Stomach (tissue), 8 donors: ENCODE measurements at regions not wholly inside any gene's neighbourhood (a gene's known extent, or its start where the extent isn't known, plus 50 kb on each side); places are given as distances from the start of the nearest gene placed in this dataset.

Experiments used
- DNase-seq, 2 donors: peaks; one replicate each; pipeline versions ENCODE4 v3.0.0 to v3.0.0-alpha.2; 2013 to 2019
- H3K27ac ChIP-seq, 5 donors: fragments of 200-600 bp in 4 of 5; sonication (generic) in 4 of 5; one replicate each; pipeline ENCODE4 v1.5.1; 2013 to 2019; ENCODE audit warnings: mild to moderate bottlenecking in 1 of 5, moderate library complexity in 1 of 5
- H3K27me3 ChIP-seq, 3 donors: fragments of 200-600 bp; sonication (generic); one replicate each; pipeline ENCODE4 v1.5.1; 2017 to 2019; ENCODE audit warnings: mixed run types in 1 of 3
- H3K36me3 ChIP-seq, 4 donors: fragments of 200-600 bp; sonication (generic); 1 replicate in 3 of 4; 2 replicates in 1 of 4; pipeline ENCODE4 v1.5.1; 2016 to 2019
- H3K4me1 ChIP-seq, 4 donors: fragments of 200-600 bp; sonication (generic); one replicate each; pipeline ENCODE4 v1.5.1; 2016 to 2019
- H3K4me3 ChIP-seq, 4 donors: fragments of 200-600 bp; sonication (generic) in 3 of 4; one replicate each; pipeline ENCODE4 v1.5.1; 2016 to 2019; ENCODE audit warnings: mild to moderate bottlenecking in 1 of 4
- H3K9me3 ChIP-seq, 4 donors: fragments of 200-600 bp; sonication (generic); one replicate each; pipeline ENCODE4 v1.5.1; 2016 to 2019
- EP300 ChIP-seq: sonication (generic); formaldehyde crosslinking; IDR thresholded peaks from one replicate; pipeline ENCODE4 v1.6.1; 2017; ENCODE audit warnings: antibody characterized with exemption
- POLR2A ChIP-seq, 4 donors: fragments of 450-650 bp; IDR thresholded peaks; one replicate each; pipeline ENCODE4 v1.6.1; 2016; ENCODE audit warnings: antibody characterized with exemption in 4 of 4, control low read depth in 2 of 4, mild to moderate bottlenecking in 1 of 4, moderate library complexity in 1 of 4
- POLR2AphosphoS5 ChIP-seq, 3 donors: sonication (generic); formaldehyde crosslinking; IDR thresholded peaks; one replicate each; pipeline ENCODE4 v1.6.1; 2016; ENCODE audit warnings: antibody characterized with exemption in 3 of 3
- WGBS, 5 donors: extraction: QIAGEN DNeasy Blood & Tissue Kit in 3 of 5; methylation state at CpG; one replicate each; pipeline versions ENCODE4 v1.1.5 to v1.1.7; 2013 to 2018; 5-methylcytosine and 5-hydroxymethylcytosine counted together
- intact Hi-C: fragments of 100-400 bp; cut with DNase I; formaldehyde crosslinking; loops from one replicate; pipeline ENCODE4 v1.15.1; 2023; ENCODE audit warnings: low total_unique reads
- TF ChIP-seq, protein P1 (sequence below), 7 experiments: fragments of 450-650 bp in 4 of 7; fragments of 200-600 bp in 3 of 7; sonication (generic) in 3 of 7; IDR thresholded peaks; one replicate each; pipeline ENCODE4 v1.5.1; 2016 to 2019; ENCODE audit warnings: antibody characterized with exemption in 7 of 7, control low read depth in 2 of 7, mild to moderate bottlenecking in 1 of 7
- donor health status: healthy with polysubstance abuse.
- donor health status: Bipolar disorder and iron deficiency.
- donor health status: healthy.

DNA sequence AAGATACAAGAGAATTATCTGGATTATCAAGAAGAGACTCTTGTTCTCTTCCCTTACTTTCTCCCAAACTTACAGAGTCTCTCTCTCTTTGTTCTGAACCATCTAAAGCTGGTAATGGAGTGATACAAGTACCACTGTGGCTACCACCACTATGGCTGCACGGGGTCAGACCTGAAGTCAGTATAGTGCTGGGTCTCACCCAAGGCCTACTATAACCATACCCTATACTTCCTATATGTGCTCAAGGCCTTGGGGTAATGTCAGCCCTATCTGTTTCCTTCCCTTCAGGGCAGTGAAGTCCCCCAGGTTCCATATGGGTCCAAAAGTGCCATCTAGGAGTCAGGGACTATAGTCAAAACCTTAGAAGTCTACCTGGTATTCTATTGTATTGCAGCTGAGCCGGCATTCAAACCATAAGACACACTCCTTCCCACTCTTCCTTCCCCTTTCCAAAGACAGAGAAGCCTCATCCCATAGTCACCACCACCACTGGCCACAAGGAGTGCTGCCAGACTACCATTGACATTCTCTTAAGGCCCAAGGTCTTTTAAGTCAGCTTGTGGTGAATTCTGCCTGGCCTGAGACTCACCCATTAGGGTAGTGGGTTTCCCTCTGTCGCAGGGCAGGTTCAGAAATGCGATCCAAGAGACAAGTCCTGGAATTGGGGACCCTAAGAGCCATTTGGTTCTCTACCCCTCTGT lies 615.0 kb upstream of the NECTIN3 start:
- Histone ChIP-seq H3K36me3 (no peaks in the 10 kb centered on the region), H3K27ac (no peak overlapping the region), H3K4me3 (no peak overlapping the region), H3K27me3 (no peaks in the 10 kb centered on the region), H3K4me1 (no peaks in the 10 kb centered on the region), H3K9me3 (peaks cover 0 to 8% (median 0%) of the 10 kb centered on the region in 4 donors)
- WGBS, 5 donors = 78 to 93% (median 79%) methylated on average over 4 of the region's 4 CpGs
- intact Hi-C loops = no loop called here
- TF ChIP-seq POLR2A (IDR thresholded peaks at IDR 0.05) = no peak
- TF ChIP-seq, protein P1, sequence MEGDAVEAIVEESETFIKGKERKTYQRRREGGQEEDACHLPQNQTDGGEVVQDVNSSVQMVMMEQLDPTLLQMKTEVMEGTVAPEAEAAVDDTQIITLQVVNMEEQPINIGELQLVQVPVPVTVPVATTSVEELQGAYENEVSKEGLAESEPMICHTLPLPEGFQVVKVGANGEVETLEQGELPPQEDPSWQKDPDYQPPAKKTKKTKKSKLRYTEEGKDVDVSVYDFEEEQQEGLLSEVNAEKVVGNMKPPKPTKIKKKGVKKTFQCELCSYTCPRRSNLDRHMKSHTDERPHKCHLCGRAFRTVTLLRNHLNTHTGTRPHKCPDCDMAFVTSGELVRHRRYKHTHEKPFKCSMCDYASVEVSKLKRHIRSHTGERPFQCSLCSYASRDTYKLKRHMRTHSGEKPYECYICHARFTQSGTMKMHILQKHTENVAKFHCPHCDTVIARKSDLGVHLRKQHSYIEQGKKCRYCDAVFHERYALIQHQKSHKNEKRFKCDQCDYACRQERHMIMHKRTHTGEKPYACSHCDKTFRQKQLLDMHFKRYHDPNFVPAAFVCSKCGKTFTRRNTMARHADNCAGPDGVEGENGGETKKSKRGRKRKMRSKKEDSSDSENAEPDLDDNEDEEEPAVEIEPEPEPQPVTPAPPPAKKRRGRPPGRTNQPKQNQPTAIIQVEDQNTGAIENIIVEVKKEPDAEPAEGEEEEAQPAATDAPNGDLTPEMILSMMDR (IDR thresholded peaks at IDR 0.05) = no peak
- TF ChIP-seq POLR2AphosphoS5 (IDR thresholded peaks at IDR 0.05) = no peak
- no peak for DNase-seq

DNA sequence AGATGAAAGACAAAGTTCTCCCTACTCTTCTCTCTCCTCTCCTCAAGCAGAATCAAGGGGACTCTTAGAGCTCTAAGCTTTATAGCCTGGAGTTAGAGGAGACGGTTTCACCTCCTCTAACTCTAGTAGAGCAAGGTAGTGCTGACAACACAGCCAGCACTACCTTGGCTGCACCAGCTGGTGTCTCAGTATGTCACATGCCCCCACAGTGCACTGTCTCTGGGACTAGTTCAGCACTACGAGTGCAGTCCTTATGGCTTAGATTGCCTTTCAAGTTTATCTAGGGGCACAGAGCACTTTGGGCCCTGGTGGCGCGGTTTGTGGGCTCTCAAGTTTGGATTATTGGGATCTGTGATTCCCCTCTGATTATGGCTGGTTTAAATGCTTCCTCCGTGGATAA lies 614.1 kb upstream of the NECTIN3 start:
- no peak overlapping the region for H3K4me3 ChIP-seq
- intact Hi-C loops = no loop called here
- peaks cover 0 to 8% (median 0%) of the 10 kb centered on the region in 4 donors for H3K9me3 ChIP-seq
- no peaks in the 10 kb centered on the region for H3K27me3 ChIP-seq
- no peak for DNase-seq
- TF ChIP-seq POLR2AphosphoS5 (IDR thresholded peaks at IDR 0.05) (no peak), EP300 (no peak), POLR2A (IDR thresholded peaks at IDR 0.05) (no peak)
- TF ChIP-seq, protein P1 (IDR thresholded peaks at IDR 0.05) = no peak
- WGBS, 5 donors = 61 to 71% (median 67%) methylated on average over 5 of the region's 5 CpGs
- H3K27ac ChIP-seq = no peak overlapping the region
- peaks cover 0 to 7% (median 0%) of the 10 kb centered on the region in 4 donors for H3K4me1 ChIP-seq
- H3K36me3 ChIP-seq = no peaks in the 10 kb centered on the region

DNA sequence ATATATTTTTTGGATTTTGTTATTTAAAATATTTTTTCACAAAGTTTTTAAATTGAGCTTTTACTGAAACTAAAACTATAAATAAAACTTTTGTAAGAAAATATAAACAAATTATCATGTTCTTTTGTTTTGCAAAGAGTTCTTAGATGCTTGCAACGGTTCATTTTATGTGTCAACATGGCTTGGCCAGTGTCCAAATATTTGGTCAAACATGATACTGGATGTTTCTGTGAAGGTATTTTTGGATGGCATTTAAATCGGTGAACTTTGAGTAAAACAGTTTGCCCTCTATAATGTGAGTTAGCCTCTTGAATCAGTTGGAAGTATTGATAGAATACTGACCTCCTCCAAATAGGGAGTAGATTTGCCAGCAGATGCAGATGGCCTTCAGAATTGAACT lies 612.6 kb upstream of the NECTIN3 start:
- intact Hi-C loops = no loop called here

DNA sequence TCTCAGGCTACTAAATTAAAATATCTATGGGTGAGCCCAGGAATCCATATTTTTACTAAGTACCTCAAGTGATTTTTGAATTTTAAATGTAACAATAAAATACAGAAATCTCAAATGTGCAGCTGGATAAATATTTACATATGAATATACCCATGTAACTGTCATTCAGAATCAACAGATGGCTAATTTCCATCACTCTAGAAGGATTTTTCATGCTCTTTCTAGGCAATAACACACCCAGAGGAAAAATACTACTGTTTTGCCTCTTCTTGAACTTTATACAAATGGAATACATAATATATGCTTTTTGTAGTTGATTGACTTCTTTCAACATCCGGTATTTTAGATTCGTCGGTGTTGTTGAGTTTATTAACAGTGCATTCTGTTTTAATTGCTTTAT lies 601.3 kb upstream of the NECTIN3 start:
- Histone ChIP-seq H3K27ac (no peak overlapping the region), H3K4me1 (no peaks in the 10 kb centered on the region), H3K27me3 (no peaks in the 10 kb centered on the region), H3K36me3 (no peaks in the 10 kb centered on the region), H3K9me3 (no peaks in the 10 kb centered on the region), H3K4me3 (no peak overlapping the region)
- WGBS, 5 donors = 61 to 65% (median 63%) methylated on average over 3 of the region's 3 CpGs
- DNase-seq = no peak
- TF ChIP-seq, protein P1 (IDR thresholded peaks at IDR 0.05) = no peak
- TF ChIP-seq POLR2AphosphoS5 (IDR thresholded peaks at IDR 0.05) = no peak
- intact Hi-C loops = no loop called here

More for the DNA sequence above, 612.6 kb upstream of the NECTIN3 start:
- peaks cover 0 to 19% (median 4%) of the 10 kb centered on the region in 4 donors for H3K4me1 ChIP-seq
- H3K27ac ChIP-seq = no peak overlapping the region
- no peaks in the 10 kb centered on the region for H3K36me3 ChIP-seq
- WGBS, 5 donors = 34 to 43% (median 42%) methylated on average over 2 of the region's 2 CpGs
- no peak overlapping the region for H3K4me3 ChIP-seq
- no peaks in the 10 kb centered on the region for H3K27me3 ChIP-seq
- TF ChIP-seq POLR2A (IDR thresholded peaks at IDR 0.05) = no peak
- no peak for TF ChIP-seq EP300
- TF ChIP-seq, protein P1 (IDR thresholded peaks at IDR 0.05) = no peak
- TF ChIP-seq POLR2AphosphoS5 (IDR thresholded peaks at IDR 0.05) = no peak
- DNase-seq = no peak
- peaks cover 0 to 8% (median 0%) of the 10 kb centered on the region in 4 donors for H3K9me3 ChIP-seq
